ENCODE measurements at regions not wholly inside any gene's neighbourhood (a gene's known extent, or its start where the extent isn't known, plus 50 kb on each side); places are given as distances from the start of the nearest gene placed in this dataset.

GRCh38 chr17:70021726-70022125 is 53.3 kb upstream of the KCNJ16 start:
- DNase-seq (ENCODE audit: low spot score): no peak

GRCh38 chr17:70022175-70022574 is 52.9 kb upstream of the KCNJ16 start:
- DNase-seq (ENCODE audit: low spot score): no peak

- DNase-seq (ENCODE audit: low spot score): no peak
Measured at GRCh38 chr17:70024253-70024652, 50.8 kb upstream of the KCNJ16 start.
